AG09309 (cell line): ENCODE measurements at regions not wholly inside any gene's neighbourhood (a gene's known extent, or its start where the extent isn't known, plus 50 kb on each side); places are given as distances from the start of the nearest gene placed in this dataset.

Experiments
- DNase-seq: peaks from one replicate; pipeline ENCODE4 v3.0.0-alpha.2; 2010; ENCODE audit warnings: low read depth
- H3K4me3 ChIP-seq: 2 replicates; pipeline ENCODE4 v1.5.1; 2011; ENCODE audit warnings: mild to moderate bottlenecking, low read depth, low read length, moderate library complexity; ENCODE audit not compliant: control insufficient read depth
- CTCF ChIP-seq: IDR thresholded peaks from 2 replicates; pipeline ENCODE4 v1.5.1; 2011; ENCODE audit warnings: mild to moderate bottlenecking, low read depth, low read length, inconsistent platforms; ENCODE audit not compliant: insufficient read depth, control insufficient read depth; ENCODE audit errors: missing control alignments

GRCh38 chr3:18670759-18671158 lies 245.6 kb upstream of the SATB1 start:
- no peak overlapping the region for H3K4me3 ChIP-seq
- no peak for DNase-seq
- TF ChIP-seq CTCF: no peak

GRCh38 chr3:18669374-18669773 lies 244.2 kb upstream of the SATB1 start:
- TF ChIP-seq CTCF: no peak
- no peak for DNase-seq
- H3K4me3 ChIP-seq: no peak overlapping the region

GRCh38 chr3:18667552-18667951 lies 242.4 kb upstream of the SATB1 start:
- DNase-seq: no peak
- no peak overlapping the region for H3K4me3 ChIP-seq
- no peak for TF ChIP-seq CTCF

GRCh38 chr3:18666655-18667054 lies 241.5 kb upstream of the SATB1 start:
- DNase-seq: no peak
- TF ChIP-seq CTCF: no peak
- no peak overlapping the region for H3K4me3 ChIP-seq

GRCh38 chr3:18660059-18660458 lies 234.9 kb upstream of the SATB1 start:
- no peak for TF ChIP-seq CTCF
- H3K4me3 ChIP-seq: no peak overlapping the region
- no peak for DNase-seq

DNA sequence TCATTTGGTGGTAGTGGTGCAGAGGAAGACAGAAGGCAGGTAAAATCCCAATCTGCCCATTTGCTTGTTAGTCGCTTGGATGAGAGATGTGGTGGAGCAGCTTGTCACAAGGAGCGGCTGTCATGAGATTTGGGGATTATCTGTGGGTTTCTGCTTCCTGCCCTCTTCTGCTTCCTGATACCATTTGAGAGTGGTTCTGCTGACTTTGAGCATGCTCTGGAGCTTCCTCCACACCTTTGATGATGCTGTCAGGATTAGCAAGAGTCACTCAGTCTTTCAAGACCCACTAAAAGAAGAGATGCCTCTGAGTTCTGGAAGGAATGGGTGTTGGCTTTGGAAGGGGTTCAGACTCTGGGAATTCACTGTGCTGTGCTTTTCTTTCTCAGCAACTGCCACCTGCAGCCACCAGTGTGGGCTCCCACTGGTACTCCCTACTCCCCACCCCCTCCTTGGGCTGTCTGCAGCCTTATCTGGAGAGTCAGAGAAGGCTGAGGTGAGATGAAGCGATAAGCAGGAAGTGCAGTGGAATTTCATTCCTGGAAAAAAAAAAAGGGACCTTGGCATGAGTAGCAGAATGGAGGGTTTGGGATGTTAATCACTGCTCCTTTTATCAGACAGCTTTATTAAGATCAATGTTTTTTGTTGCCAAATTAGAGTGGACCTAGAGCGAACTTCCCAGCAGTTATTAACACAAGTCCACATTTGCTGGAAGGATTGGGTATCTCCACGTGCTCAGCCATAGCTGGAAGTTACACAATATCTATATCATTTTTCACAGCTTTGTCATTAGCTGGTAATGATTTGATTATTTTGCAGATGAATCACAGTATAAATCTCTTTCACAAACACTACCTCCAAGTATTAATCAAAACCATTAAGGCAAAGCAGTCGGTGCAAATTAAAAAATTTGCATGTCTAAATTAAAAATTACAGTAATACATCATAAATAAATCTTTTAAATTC lies 233.0 kb upstream of the SATB1 start:
- no peak overlapping the region for H3K4me3 ChIP-seq
- no peak for TF ChIP-seq CTCF
- DNase-seq: no peak
